ENCODE measurements at regions not wholly inside any gene's neighbourhood (a gene's known extent, or its start where the extent isn't known, plus 50 kb on each side); places are given as distances from the start of the nearest gene placed in this dataset.

DNA sequence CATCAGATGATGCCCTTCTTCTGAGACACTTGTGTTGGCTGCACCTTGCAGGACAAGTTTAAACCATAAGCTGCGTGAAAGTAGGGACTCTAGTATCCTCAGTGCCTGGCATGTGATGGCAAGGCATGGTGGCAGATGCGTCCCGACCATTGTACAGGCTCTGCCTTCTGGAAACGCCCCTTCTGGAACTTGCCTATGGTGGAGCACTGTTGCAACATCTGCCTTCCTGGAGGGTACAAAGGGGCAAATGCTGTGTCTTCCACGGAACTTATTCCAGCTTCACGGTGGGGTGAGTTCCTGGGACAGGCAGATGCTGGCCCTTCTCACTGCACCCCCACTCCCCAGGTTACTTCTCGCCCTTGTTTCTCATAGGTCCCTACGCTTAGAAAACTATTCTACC is 232.8 kb downstream of the THBS2 start:
- no peaks in the 10 kb centered on the region for H3K36me3 Mint-ChIP-seq (ENCODE audit: low read depth)
- no peak for DNase-seq (ENCODE audit: low spot score)
- H3K9me3 Mint-ChIP-seq, result peaks cover 18% of the 10 kb centered on the region
- no peaks in the 10 kb centered on the region for H3K27me3 Mint-ChIP-seq (ENCODE audit: low read depth)
- no peaks in the 10 kb centered on the region for H3K4me1 Mint-ChIP-seq (ENCODE audit: low read depth)
- no peak overlapping the region for H3K27ac Mint-ChIP-seq
- intact Hi-C loops (cut with micrococcal nuclease), result no loop called here
- H3K4me3 Mint-ChIP-seq (ENCODE audit: low read depth), result no peak overlapping the region

DNA sequence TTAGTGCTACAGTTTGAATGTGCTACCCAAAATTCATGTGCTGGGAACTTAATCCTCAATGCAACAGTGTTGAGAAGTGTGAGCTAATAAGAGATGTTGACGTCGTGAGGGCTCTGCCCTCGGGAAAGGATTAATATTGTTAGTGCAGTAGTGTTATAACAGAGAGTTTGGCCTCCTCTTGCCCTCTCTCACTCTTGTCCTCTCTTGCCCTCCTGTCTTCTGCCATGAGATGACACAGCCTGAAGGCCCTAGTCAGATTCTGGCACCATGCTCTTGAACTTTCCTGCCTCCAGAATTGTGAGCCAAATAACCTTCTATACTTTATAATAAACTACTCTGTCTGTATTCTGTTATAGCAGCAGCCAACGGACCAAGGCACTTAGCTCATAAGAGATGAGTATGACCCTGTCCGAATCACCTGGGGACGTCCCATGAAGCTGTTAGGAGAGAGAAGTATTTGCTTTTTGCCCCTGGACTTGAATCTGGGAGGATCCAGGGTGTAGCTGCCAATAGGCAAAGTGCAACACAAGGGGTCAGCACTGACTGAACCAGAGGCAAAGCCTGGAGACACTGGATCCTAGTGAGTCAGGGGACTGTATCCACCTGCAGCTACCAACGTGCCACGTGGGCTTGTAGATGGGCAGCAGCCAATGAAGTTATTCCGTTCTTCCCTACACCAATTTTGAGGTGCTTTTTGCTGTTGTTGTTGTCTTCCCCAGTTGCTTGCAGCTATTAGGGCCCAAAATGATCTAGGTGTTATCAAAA is 233.7 kb downstream of the THBS2 start:
- Mint-ChIP-seq H3K36me3 (ENCODE audit: low read depth) (no peaks in the 10 kb centered on the region), H3K4me3 (ENCODE audit: low read depth) (no peak overlapping the region), H3K27ac (no peak overlapping the region), H3K4me1 (ENCODE audit: low read depth) (no peaks in the 10 kb centered on the region), H3K27me3 (ENCODE audit: low read depth) (no peaks in the 10 kb centered on the region), H3K9me3 (peaks cover 18% of the 10 kb centered on the region)
- DNase-seq (ENCODE audit: low spot score), result no peak
- intact Hi-C loops (cut with micrococcal nuclease), result no loop called here

DNA sequence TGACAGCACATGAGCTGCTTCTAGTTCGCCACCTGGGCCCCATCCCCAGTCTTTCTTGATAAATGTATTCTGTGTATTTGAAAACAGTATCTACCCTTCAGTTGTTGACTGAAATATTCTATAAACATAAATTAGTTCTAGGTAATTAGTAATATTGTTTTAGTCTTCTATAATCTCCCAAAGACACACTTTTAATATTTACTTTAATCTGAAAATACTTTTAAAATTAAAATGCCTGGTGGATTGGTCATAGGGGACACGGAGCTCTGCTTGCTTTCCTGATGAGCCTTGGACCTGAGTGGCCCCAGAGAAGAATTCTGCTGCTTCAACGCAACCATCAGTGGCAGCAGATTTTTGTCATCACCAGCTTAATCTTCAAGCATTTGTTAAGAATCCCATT is 234.5 kb downstream of the THBS2 start:
- DNase-seq (ENCODE audit: low spot score), result no peak
- H3K27ac Mint-ChIP-seq, result no peak overlapping the region
- H3K4me3 Mint-ChIP-seq (ENCODE audit: low read depth), result no peak overlapping the region
- no peaks in the 10 kb centered on the region for H3K4me1 Mint-ChIP-seq (ENCODE audit: low read depth)
- intact Hi-C loops (cut with micrococcal nuclease), result no loop called here
- H3K36me3 Mint-ChIP-seq (ENCODE audit: low read depth), result no peaks in the 10 kb centered on the region
- no peaks in the 10 kb centered on the region for H3K27me3 Mint-ChIP-seq (ENCODE audit: low read depth)
- peaks cover 18% of the 10 kb centered on the region for H3K9me3 Mint-ChIP-seq

DNA sequence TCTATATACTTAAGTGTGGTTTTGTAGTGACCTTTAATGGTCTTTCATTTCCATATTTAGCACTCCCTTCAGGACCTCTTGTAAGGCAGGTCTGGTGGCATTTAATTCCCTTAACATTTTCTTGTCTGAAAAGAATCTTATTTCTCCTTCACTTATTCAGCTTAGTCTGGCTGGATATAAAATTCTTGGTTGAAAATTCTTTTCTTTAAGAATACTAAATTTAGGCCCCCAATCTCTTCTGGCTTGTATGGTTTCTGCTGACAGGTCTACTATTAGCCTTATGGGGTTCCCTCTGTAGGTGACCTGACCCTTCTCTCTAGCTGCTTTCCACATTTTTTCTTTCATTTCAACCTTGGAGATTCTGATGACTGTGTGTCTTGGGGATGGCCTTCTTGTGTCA is 236.9 kb downstream of the THBS2 start:
- peaks cover 15% of the 10 kb centered on the region for H3K9me3 Mint-ChIP-seq
- H3K36me3 Mint-ChIP-seq (ENCODE audit: low read depth), result no peaks in the 10 kb centered on the region
- H3K27ac Mint-ChIP-seq, result no peak overlapping the region
- no peak for DNase-seq (ENCODE audit: low spot score)
- H3K4me3 Mint-ChIP-seq (ENCODE audit: low read depth), result no peak overlapping the region
- no peaks in the 10 kb centered on the region for H3K27me3 Mint-ChIP-seq (ENCODE audit: low read depth)
- intact Hi-C loops (cut with micrococcal nuclease), result no loop called here
- H3K4me1 Mint-ChIP-seq (ENCODE audit: low read depth), result no peaks in the 10 kb centered on the region

DNA sequence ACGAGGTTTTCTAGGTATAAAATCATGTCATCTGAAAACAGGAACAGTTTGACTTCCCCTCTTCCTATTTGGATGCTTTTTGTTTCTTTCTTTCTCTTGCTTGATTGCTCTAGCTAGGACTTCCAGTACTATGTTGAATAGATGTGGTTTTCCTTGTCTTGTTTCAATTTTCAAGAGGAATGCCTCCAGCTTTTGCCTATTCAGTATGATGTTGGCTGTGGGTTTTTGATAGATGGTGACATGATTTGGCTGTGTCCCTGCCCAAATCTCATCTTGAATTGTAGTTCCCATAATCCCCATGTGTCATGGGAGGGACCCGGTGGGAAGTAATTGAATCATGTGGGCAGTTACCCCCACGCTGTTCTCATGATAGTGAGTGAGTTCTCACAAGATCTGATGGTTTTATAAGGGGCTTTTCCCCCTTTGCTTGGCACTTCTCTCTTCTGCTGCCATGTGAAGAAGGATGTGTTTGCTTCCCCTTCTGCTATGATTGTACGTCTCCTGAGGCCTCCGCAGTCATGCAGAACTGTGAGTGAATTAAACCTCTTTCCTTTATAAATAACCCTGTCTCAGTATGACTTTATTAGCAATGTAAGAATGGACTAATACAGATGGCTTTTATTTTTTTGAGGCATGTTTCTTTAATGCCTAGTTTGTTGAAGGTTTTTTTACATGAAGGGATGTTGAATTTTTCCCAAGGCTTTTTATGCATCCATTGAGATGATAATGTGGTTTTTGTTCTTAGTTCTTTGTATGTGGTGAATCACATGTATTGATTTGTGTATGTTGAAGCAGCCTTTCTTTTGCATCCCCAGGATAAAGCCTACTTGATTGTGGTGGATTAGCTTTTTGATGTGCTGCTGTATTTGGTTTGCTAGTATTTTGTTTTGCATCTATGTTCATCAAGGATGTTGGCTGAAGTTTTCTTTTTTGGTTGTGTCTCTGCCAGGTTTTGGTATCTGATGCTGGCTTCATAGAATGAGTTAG is 239.1 kb downstream of the THBS2 start:
- Mint-ChIP-seq H3K27ac (no peak overlapping the region), H3K4me3 (ENCODE audit: low read depth) (no peak overlapping the region), H3K9me3 (peaks cover 15% of the 10 kb centered on the region), H3K36me3 (ENCODE audit: low read depth) (no peaks in the 10 kb centered on the region), H3K4me1 (ENCODE audit: low read depth) (no peaks in the 10 kb centered on the region), H3K27me3 (ENCODE audit: low read depth) (no peaks in the 10 kb centered on the region)
- DNase-seq (ENCODE audit: low spot score), result no peak
- intact Hi-C loops (cut with micrococcal nuclease), result no loop called here

DNA sequence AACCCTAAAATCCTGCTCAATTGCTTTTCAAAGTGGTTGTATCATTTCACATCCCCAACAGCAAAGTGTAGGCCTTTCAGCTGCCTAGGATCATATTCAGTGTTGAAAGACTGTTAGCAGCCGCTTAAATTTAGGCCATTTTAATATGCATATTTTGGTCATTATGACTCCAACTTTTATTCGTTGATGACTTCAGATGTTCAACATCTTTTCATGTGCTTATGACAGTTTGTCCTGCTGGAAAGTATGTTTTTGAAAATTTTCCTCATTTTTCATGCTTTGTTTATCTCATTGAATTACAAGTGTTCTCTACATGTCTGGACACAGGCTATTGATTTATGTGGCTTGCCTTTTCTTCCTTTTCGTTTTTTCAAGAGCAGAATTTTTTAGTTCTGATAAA is 244.0 kb downstream of the THBS2 start:
- H3K36me3 Mint-ChIP-seq (ENCODE audit: low read depth), result no peaks in the 10 kb centered on the region
- no peak overlapping the region for H3K27ac Mint-ChIP-seq
- no peaks in the 10 kb centered on the region for H3K4me1 Mint-ChIP-seq (ENCODE audit: low read depth)
- no peaks in the 10 kb centered on the region for H3K9me3 Mint-ChIP-seq
- no peak for DNase-seq (ENCODE audit: low spot score)
- intact Hi-C loops (cut with micrococcal nuclease), result no loop called here
- no peak overlapping the region for H3K4me3 Mint-ChIP-seq (ENCODE audit: low read depth)
- no peaks in the 10 kb centered on the region for H3K27me3 Mint-ChIP-seq (ENCODE audit: low read depth)

DNA sequence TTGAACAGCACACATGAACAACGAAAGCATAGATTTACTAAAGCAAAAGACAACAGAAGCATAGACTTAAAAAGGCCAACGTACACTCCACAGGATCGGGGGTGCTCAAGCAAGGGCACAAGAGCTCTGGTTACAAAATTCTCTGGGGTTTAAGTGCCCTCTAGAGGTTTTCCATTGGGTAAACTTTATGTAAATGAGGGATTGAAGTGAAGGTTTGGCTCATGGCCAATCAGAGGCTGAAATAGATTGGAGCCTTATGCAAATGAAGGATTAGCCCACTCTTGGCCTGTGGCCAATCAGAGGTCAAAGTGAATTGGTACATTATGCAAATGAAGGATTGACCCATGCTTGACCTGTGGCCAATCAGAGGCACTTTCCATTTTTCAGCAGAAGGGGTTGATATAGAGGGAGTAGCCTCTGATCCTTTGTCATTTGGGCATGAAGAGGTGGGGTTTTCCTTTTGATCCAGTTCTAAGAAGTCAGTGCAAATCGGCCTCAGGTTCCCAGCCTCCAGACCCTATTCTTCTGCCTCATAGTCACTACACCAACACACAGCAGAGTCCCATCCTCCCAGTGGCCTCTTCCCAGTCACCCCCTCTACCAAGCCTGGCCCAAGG is 244.9 kb downstream of the THBS2 start:
- Mint-ChIP-seq H3K4me3 (ENCODE audit: low read depth) (no peak overlapping the region), H3K4me1 (ENCODE audit: low read depth) (no peaks in the 10 kb centered on the region), H3K36me3 (ENCODE audit: low read depth) (no peaks in the 10 kb centered on the region), H3K27me3 (ENCODE audit: low read depth) (no peaks in the 10 kb centered on the region), H3K9me3 (no peaks in the 10 kb centered on the region), H3K27ac (no peak overlapping the region)
- no peak for DNase-seq (ENCODE audit: low spot score)
- intact Hi-C loops (cut with micrococcal nuclease), result no loop called here

DNA sequence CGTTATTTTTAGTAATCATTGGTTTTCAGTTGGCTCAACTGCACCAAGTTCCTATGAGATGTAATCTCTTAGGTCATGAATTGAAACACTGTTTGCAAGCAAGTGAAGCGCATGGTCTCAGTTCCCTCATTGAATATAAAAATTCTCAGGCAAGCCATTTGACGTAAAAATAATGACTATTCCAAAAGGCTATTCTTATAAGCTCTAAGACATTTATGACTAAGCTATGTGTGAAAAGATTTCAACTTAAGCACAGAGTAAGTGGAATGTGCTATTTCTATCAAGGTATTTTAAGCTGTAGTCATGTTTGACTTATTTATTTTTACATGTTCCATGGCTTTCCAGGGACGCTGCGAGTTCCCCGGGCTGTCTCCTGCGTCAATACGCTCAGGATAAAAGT is 248.5 kb downstream of the THBS2 start:
- intact Hi-C loops (cut with micrococcal nuclease), result no loop called here
- Mint-ChIP-seq H3K27ac (no peak overlapping the region), H3K9me3 (no peaks in the 10 kb centered on the region), H3K36me3 (ENCODE audit: low read depth) (no peaks in the 10 kb centered on the region), H3K27me3 (ENCODE audit: low read depth) (no peaks in the 10 kb centered on the region), H3K4me3 (ENCODE audit: low read depth) (no peak overlapping the region), H3K4me1 (ENCODE audit: low read depth) (no peaks in the 10 kb centered on the region)
- DNase-seq (ENCODE audit: low spot score), result no peak

DNA sequence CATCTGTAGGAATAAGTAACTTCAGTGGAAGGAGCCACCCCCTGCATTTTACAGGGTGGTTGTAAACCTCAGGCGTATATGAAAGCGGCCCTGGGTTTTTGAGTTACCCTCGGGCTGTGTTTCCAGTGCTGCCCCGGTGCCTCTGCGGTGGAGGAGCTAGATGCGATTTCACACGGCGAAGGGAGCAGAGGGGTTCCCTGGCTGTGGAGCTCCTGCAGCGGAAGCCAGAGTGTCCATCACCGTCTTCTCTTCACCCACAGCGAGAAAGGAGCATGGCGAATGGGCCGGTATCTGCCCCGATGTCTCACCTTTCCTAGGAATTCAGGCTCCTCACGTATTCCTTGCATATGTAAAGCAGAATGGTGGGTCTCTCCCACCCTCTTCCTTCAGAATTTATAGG is 253.6 kb downstream of the THBS2 start:
- no peaks in the 10 kb centered on the region for H3K36me3 Mint-ChIP-seq (ENCODE audit: low read depth)
- no peak for DNase-seq (ENCODE audit: low spot score)
- intact Hi-C loops (cut with micrococcal nuclease), result no loop called here
- no peaks in the 10 kb centered on the region for H3K27me3 Mint-ChIP-seq (ENCODE audit: low read depth)
- H3K9me3 Mint-ChIP-seq, result no peaks in the 10 kb centered on the region
- H3K4me1 Mint-ChIP-seq (ENCODE audit: low read depth), result no peaks in the 10 kb centered on the region
- no peak overlapping the region for H3K4me3 Mint-ChIP-seq (ENCODE audit: low read depth)
- no peak overlapping the region for H3K27ac Mint-ChIP-seq

DNA sequence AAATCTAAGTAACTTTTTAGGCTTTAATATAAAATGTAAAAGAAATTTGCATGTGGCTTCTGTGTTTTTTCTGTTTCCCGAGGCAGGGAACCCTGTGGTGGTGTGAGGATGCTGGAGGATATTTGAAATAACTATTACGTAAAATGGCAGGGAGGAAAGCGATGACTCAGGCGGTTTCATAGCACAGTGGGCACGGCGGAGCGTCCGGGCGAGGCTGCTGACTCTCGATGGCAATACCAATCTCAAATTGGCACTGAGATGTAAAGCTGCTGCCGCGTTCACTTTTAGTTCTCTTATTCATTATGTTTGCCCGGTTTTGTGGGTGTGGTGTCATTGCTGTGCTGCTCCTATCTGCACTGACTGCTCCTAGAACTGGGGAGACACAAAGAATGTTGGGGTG is 254.3 kb downstream of the THBS2 start:
- Mint-ChIP-seq H3K9me3 (no peaks in the 10 kb centered on the region), H3K27me3 (ENCODE audit: low read depth) (no peaks in the 10 kb centered on the region), H3K27ac (no peak overlapping the region), H3K4me3 (ENCODE audit: low read depth) (no peak overlapping the region), H3K36me3 (ENCODE audit: low read depth) (no peaks in the 10 kb centered on the region), H3K4me1 (ENCODE audit: low read depth) (no peaks in the 10 kb centered on the region)
- DNase-seq (ENCODE audit: low spot score), result no peak
- intact Hi-C loops (cut with micrococcal nuclease), result no loop called here

DNA sequence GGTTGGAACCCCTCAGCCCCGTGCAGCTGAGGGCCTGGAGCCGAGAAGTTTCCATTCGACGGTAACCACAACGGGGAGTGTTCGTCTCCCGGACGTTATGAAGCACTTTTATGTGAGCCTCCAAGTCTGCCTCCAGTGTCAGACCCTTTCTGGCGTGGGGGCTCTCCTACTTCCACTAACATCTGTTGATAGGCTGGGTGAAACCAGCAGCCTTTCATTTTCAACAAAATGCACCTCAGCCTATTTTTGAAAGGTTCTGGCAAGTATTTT is 257.4 kb downstream of the THBS2 start:
- no peak overlapping the region for H3K27ac Mint-ChIP-seq
- no peaks in the 10 kb centered on the region for H3K36me3 Mint-ChIP-seq (ENCODE audit: low read depth)
- DNase-seq (ENCODE audit: low spot score), result no peak
- intact Hi-C loops (cut with micrococcal nuclease), result no loop called here
- no peak overlapping the region for H3K4me3 Mint-ChIP-seq (ENCODE audit: low read depth)
- no peaks in the 10 kb centered on the region for H3K9me3 Mint-ChIP-seq
- no peaks in the 10 kb centered on the region for H3K27me3 Mint-ChIP-seq (ENCODE audit: low read depth)
- no peaks in the 10 kb centered on the region for H3K4me1 Mint-ChIP-seq (ENCODE audit: low read depth)

DNA sequence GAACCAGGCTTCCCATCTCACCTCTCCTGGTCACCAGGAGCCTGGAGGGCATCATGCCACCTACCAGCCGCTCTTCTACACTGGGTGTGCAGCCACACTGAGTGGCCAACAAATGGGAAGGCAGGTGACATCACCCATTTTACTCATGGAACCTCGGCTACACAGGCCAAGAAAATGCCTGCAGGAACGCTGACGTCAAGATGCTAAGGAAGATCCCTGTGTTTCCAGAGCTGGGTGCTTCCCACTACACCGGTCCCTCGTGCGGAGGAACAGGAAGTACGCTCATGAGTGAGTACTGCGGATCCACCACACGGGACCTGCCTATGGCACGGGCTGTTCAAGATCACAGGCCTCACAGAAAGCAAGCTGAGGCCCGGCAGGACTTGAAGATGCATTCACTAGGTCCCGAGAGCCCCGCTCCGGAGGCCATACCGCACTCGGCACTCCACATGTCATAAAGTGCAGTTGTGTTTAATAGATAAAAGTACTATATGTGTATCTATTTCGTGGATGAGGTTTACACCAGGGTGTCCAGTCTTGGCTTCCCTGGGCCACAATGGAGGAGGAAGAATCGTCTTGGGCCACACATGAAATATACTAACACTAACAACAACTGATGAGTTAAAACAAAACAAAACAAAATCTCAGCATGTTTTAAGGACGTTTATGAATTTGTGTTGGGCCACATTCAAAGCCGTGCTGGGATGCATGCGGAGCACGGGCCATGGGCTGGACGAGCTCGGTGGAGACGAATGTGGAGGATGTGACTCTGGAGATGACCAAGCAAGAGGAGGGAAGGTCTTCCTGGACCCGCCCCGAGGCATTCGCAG is 257.9 kb downstream of the THBS2 start:
- H3K9me3 Mint-ChIP-seq, result no peaks in the 10 kb centered on the region
- no peaks in the 10 kb centered on the region for H3K36me3 Mint-ChIP-seq (ENCODE audit: low read depth)
- no peaks in the 10 kb centered on the region for H3K27me3 Mint-ChIP-seq (ENCODE audit: low read depth)
- intact Hi-C loops (cut with micrococcal nuclease), result no loop called here
- H3K4me3 Mint-ChIP-seq (ENCODE audit: low read depth), result no peak overlapping the region
- no peak for DNase-seq (ENCODE audit: low spot score)
- no peaks in the 10 kb centered on the region for H3K4me1 Mint-ChIP-seq (ENCODE audit: low read depth)
- H3K27ac Mint-ChIP-seq, result no peak overlapping the region

Data from activated T-helper 2 cell treated with anti-CD3 and anti-CD28 coated beads, Interferon-gamma antibody, Interleukin-2, Interleukin-4, amounts not matched to agents 10 μg/mL and 5 μg/mL and 100 μg/mL, durations not matched to agents 14 hours and 24 hours and 36 hours (primary cell).